ENCODE measurements at regions not wholly inside any gene's neighbourhood (a gene's known extent, or its start where the extent isn't known, plus 50 kb on each side); places are given as distances from the start of the nearest gene placed in this dataset.

DNA sequence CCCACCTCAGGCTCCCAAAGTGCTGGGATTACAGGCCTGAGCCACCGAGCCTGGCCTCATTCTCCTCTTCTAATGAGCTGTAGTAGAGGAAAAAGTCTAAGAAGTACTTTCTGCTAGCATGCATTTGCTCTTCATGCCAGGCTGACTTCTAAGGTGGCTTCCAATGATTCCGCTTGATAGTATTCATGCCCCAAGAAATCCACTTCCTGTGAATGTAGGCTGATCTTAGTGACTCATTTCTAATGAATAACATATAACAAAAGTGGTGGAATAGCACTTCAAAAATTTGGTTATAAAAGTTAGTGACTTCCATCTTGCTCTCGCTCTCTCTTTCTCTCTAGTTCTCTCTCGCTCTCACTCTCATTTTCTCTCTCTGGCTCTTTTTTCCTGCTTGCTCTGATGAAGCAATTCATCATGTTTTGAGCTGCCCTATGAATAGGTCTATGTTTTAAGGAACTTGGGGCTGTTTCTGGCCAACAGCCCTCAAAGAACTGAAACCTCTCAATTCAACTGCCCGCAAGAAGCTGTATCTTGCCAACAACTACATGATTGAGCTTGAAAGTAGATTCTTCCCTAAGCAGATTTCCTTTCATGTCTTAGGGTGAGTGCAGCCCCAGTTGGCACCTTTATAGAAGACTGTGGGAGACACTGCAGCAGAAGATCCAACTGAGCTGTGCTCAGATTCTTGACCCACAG, 282.9 kb downstream of the RMST start:
- Histone ChIP-seq H4K20me1 (ENCODE audit: insufficient read depth, low read length) (no peaks in the 10 kb centered on the region), H3K27ac (ENCODE audit: low read depth in 1 of 2, low read length in 2 of 2) (no peak overlapping the region), H3K4me1 (ENCODE audit: control insufficient read depth in 1 of 2, insufficient read depth in 2 of 2, low read length in 2 of 2) (no peaks in the 10 kb centered on the region), H3K27me3 (ENCODE audit: control insufficient read depth in 2 of 2, insufficient read depth in 2 of 2, low read length in 2 of 2) (no peaks in the 10 kb centered on the region), H3K9ac (ENCODE audit: insufficient read depth, low read length, poor library complexity, severe bottlenecking) (no peak overlapping the region), H3K9me3 (replicated peaks in 1 of 2; ENCODE audit: control insufficient read depth in 1 of 2, insufficient read depth in 1 of 2, low read length in 2 of 2) (peaks cover 0 to 6% of the 10 kb centered on the region in 2 donors), H3K4me2 (replicated peaks; ENCODE audit: extremely low read depth, low read length, poor library complexity, severe bottlenecking) (no peak overlapping the region), H3K4me3 (replicated peaks in 1 of 3; ENCODE audit: low read depth in 2 of 3, low read length in 3 of 3) (no peak overlapping the region), H3K79me2 (ENCODE audit: insufficient read depth, low read length) (no peaks in the 10 kb centered on the region), H3K36me3 (replicated peaks in 1 of 2; ENCODE audit: control insufficient read depth in 1 of 2, insufficient read depth in 2 of 2, low read length in 2 of 2) (no peaks in the 10 kb centered on the region), H2AFZ (ENCODE audit: insufficient read depth, low read depth, low read length, poor library complexity, severe bottlenecking) (no peak overlapping the region)
- Mint-ChIP-seq H3K27me3 (ENCODE audit: low read depth in 3 of 3) (no peaks in the 10 kb centered on the region), H3K36me3 (no peaks in the 10 kb centered on the region), H3K9me3 (peaks cover 0 to 14% (median 6%) of the 10 kb centered on the region in 7 donors), H3K4me3 (no peak overlapping the region), H3K27ac (no peak overlapping the region), H3K4me1 (no peaks in the 10 kb centered on the region)
- WGBS (ENCODE audit: insufficient coverage): no CpG with 5 or more reads among the region's 5 CpGs
- TF ChIP-seq, protein P1, sequence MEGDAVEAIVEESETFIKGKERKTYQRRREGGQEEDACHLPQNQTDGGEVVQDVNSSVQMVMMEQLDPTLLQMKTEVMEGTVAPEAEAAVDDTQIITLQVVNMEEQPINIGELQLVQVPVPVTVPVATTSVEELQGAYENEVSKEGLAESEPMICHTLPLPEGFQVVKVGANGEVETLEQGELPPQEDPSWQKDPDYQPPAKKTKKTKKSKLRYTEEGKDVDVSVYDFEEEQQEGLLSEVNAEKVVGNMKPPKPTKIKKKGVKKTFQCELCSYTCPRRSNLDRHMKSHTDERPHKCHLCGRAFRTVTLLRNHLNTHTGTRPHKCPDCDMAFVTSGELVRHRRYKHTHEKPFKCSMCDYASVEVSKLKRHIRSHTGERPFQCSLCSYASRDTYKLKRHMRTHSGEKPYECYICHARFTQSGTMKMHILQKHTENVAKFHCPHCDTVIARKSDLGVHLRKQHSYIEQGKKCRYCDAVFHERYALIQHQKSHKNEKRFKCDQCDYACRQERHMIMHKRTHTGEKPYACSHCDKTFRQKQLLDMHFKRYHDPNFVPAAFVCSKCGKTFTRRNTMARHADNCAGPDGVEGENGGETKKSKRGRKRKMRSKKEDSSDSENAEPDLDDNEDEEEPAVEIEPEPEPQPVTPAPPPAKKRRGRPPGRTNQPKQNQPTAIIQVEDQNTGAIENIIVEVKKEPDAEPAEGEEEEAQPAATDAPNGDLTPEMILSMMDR (IDR thresholded peaks at IDR 0.05): no peak
- DNase-seq: no peak
- intact Hi-C loops (cut with micrococcal nuclease): no loop called here

DNA sequence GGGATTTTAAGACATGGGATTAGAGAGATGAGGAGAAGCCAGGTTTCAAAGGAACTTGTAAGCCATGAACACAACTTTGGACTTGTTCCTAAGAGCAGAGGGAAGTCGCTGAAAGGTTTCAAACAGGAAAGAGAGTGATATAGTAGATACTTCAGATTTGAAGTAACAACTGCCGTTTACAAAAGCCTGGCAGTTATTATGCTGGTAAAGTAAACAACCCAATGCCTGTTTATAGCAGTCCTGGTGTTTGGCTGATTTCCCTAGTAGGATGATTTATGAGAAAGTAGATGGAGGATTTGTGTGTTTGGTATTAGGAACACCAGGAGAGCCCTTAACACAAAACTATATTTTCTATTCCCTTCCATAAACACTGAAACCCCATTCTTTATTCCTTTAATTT, 285.7 kb downstream of the RMST start:
- H3K4me1 ChIP-seq (ENCODE audit: control insufficient read depth in 1 of 2, insufficient read depth in 2 of 2, low read length in 2 of 2): no peaks in the 10 kb centered on the region
- no peak overlapping the region for H3K4me3 Mint-ChIP-seq
- no peak for DNase-seq
- H3K4me1 Mint-ChIP-seq: no peaks in the 10 kb centered on the region
- no peak overlapping the region for H2AFZ ChIP-seq (ENCODE audit: insufficient read depth, low read depth, low read length, poor library complexity, severe bottlenecking)
- intact Hi-C loops (cut with micrococcal nuclease): no loop called here
- 0% methylated on average over 1 of the region's 2 CpGs for WGBS (ENCODE audit: insufficient coverage)
- H3K27me3 Mint-ChIP-seq (ENCODE audit: low read depth in 3 of 3): no peaks in the 10 kb centered on the region
- no peak overlapping the region for H3K4me2 ChIP-seq (replicated peaks; ENCODE audit: extremely low read depth, low read length, poor library complexity, severe bottlenecking)
- H3K36me3 ChIP-seq (replicated peaks in 1 of 2; ENCODE audit: control insufficient read depth in 1 of 2, insufficient read depth in 2 of 2, low read length in 2 of 2): no peaks in the 10 kb centered on the region
- no peak overlapping the region for H3K27ac ChIP-seq (ENCODE audit: low read depth in 1 of 2, low read length in 2 of 2)
- TF ChIP-seq, protein P1 (IDR thresholded peaks at IDR 0.05): no peak
- peaks cover 0 to 6% of the 10 kb centered on the region in 2 donors for H3K9me3 ChIP-seq (replicated peaks in 1 of 2; ENCODE audit: control insufficient read depth in 1 of 2, insufficient read depth in 1 of 2, low read length in 2 of 2)
- H3K36me3 Mint-ChIP-seq: no peaks in the 10 kb centered on the region
- H3K27me3 ChIP-seq (ENCODE audit: control insufficient read depth in 2 of 2, insufficient read depth in 2 of 2, low read length in 2 of 2): no peaks in the 10 kb centered on the region
- no peak overlapping the region for H3K27ac Mint-ChIP-seq
- H3K4me3 ChIP-seq (replicated peaks in 1 of 3; ENCODE audit: low read depth in 2 of 3, low read length in 3 of 3): no peak overlapping the region
- H3K9me3 Mint-ChIP-seq: peaks cover 0 to 14% (median 6%) of the 10 kb centered on the region in 7 donors
- no peaks in the 10 kb centered on the region for H3K79me2 ChIP-seq (ENCODE audit: insufficient read depth, low read length)
- H3K9ac ChIP-seq (ENCODE audit: insufficient read depth, low read length, poor library complexity, severe bottlenecking): no peak overlapping the region
- H4K20me1 ChIP-seq (ENCODE audit: insufficient read depth, low read length): no peaks in the 10 kb centered on the region
